Left renal pelvis (tissue), 4 donors: ENCODE measurements at regions not wholly inside any gene's neighbourhood (a gene's known extent, or its start where the extent isn't known, plus 50 kb on each side); places are given as distances from the start of the nearest gene placed in this dataset.
"Not testable (repeated sequence)": the region's sequence is repeated elsewhere in the genome, so short reads cannot be mapped to it uniquely, and the experiment has no call there.

Experiments
- DNase-seq, 4 donors: peaks; one replicate each; pipeline ENCODE4 v3.0.0-alpha.2; 2013; ENCODE audit warnings: low read depth in 4 of 4, low spot score in 3 of 4

- not testable (repeated sequence) for DNase-seq
Measured at GRCh38 chr14:106004937-106005795, 478.8 kb downstream of the TMEM121 start.

DNA sequence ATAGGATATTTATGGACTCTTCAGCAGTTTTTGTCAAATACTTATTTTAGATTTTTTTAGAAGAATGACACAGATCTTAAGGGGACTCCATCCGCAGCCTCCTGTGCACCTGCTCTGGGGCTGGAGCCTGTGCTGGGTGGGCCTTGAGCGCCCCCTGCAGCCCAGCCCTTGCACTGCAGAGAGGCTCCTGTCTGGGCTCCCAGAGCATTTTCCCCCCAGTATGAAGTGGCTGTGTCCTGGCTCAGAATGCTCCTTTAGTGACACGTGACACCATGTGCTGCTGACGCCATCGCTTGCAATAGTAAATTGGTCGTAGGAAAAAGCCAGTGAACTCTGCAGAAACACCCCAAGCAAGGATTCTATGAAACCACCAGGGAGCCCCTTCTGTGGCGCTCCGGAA lies 479.7 kb downstream of the TMEM121 start:
- not testable (repeated sequence) for DNase-seq

GRCh38 chr14:106006716-106007115 lies 480.3 kb downstream of the TMEM121 start:
- not testable (repeated sequence) for DNase-seq

DNA sequence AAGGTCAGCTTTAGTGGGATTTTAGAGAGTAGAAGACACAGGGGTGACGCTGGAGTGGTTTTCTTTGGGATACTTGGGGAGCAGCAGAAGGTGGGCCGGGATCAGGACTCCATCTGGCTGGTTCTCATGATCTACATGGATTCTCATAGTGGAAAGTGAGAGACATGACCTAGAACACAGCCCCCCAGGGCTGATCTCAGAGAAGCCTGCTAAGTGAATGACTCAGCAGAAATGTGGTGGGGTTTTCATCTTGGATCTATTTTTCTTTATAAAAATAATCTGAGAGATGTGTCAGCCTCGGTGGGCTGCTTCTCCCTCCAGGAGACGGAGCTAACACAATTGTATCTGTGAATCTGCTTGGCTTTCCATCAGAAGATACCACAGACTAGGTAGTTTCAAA lies 484.4 kb downstream of the TMEM121 start:
- no peak for DNase-seq

DNA sequence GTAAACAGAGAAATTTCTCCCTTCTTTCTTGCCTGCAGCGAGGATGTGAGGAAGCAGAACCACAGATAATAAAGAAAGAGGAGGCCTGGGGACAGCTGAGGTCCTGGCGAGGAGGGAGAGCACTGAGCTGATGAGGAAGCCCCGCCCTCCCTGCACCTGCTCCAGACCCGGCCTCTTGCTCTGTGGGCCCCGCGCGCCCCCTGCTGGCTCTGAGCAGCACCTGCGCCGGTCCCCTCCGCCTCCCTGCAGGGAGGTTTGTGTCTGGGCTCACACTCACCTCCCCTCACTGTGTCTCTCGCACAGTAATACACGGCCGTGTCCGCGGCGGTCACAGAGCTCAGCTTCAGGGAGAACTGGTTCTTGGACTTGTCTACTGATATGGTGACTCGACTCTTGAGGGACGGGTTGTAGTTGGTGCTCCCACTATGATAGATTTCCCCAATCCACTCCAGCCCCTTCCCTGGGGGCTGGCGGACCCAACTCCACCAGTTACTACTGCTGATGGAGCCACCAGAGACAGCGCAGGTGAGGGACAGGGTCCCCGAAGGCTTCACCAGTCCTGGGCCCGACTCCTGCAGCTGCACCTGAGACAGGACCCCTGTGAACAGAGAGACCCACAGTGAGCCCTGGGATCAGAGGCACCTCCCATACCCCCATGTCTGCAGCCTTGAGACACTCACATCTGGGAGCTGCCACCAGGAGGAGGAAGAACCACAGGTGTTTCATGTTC lies 485.4 kb downstream of the TMEM121 start:
- not testable (repeated sequence) for DNase-seq

DNA sequence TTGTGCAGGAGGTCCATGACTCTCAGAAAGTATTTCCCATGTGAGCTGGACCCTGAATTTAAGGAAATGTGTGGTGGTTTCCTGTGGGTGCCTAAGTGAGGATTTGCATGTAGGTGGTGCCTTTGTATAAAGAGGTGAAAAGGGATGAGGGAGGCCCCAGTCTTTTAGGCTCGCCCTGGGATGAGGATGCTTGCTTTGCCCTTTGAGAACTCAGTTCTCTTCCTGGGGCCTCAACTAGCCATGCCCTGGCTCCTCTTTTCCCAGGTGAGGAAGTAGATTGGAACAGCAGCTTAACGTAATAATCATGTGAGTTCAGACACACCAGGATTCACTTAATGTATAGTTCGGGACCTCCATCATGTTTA lies 486.0 kb downstream of the TMEM121 start:
- not testable (repeated sequence) for DNase-seq

GRCh38 chr14:106013879-106014376 lies 487.5 kb downstream of the TMEM121 start:
- DNase-seq: no peak

- DNase-seq: not testable (repeated sequence)
Measured at GRCh38 chr14:106017952-106018351, 491.6 kb downstream of the TMEM121 start.

DNA sequence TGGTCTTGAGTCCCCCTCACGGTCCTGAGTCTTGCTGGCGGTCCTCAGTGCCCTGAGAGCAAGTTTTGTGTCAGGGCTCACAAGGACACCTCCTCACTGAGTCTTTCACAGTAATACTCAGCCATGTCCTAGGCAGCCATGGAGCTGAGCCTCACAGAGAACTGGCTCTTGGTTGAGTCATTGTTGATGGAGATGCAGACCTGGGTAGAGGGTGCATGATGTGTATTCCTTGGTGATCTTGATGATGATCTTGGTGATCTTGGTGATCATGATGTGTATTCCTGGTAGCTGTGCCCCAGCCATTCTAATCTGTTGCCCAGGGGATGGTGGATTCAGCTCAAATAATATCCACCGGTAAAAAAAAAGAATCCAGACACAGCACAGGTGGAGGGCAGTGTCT lies 495.4 kb downstream of the TMEM121 start:
- no peak for DNase-seq

DNA sequence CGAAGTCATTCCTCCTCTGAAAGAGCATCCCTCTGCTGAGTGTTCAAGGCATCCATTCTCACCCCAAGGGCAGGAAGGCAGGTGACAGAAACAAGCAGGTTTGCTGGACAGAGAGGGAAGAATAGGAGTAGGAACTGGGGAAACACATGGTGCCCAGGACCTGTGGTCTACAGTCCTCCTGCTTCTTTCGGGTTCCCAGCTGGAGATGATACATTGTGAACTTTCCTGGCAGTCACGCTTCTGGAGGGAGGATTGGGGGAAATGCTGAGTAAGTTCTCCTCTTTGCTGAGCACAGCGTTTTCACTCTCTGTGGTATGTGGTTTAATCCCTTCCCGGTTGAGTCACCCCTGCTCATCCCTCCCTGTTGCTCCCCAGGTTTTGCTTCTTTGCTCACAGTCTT lies 496.3 kb downstream of the TMEM121 start:
- DNase-seq: not testable (repeated sequence)

DNA sequence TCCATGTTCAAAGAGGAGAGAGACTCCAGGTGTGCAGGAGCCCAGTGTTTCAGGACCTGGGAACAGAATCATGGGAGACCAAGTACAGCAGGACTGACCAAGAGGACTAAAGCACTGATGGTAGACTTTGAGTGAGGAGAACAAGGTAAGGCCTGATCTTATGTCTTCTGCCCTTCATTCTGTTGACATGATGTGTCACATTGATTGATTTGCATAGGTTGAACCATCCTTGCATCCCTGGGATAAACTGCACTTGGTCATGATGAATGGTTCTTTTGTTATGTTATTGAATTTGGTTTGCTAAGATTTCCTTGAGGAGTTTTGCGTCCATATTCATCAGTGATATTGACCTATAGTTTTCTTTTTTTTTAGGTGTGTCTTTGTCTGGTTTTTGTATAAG lies 497.0 kb downstream of the TMEM121 start:
- no peak for DNase-seq

GRCh38 chr14:106024983-106025604 lies 498.7 kb downstream of the TMEM121 start:
- no peak for DNase-seq

GRCh38 chr14:106026026-106026425 lies 499.6 kb downstream of the TMEM121 start:
- DNase-seq: no peak

GRCh38 chr14:106027759-106028158 lies 501.4 kb downstream of the TMEM121 start:
- not testable (repeated sequence) for DNase-seq

- DNase-seq: no peak
Measured at GRCh38 chr14:106029959-106030358, 503.6 kb downstream of the TMEM121 start.

DNA sequence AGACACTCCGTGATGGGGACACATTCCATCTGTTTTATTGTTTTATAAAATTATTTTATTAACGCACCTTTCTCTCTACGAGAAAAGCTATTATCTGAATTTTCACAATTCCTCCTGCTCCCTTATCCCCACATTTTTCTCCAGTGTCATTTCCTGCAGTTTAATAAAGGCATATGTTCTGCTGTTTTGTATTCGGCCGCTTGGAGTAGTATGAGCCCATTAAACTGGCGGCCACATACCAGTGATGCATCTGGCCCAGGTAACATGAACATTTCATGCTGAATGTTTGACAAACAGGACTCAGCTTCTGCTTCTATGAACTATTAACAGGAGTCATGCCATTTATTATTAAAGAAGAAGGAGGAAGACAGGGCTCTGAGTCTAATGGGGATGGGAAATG lies 511.0 kb downstream of the TMEM121 start:
- no peak for DNase-seq

DNA sequence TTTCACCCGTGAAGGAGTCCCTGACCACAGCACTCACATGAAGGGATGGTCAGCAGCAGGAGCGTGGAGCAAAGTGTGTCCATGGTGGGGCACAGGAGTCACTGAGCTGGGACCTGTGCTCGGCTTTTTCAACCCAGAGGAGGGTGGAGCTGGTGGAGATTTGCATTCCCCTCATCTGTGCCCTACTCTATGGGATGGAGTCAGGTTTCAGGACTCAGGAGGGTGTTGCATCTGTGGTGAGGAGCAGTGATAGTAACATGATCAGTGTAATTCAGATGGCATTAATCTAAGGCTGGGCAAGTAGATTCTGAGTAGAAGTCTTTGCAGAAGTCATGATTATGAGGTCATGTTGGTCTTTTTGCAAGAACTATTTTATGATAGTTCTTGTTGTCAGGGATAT lies 511.9 kb downstream of the TMEM121 start:
- no peak for DNase-seq

- DNase-seq: no peak
Measured at GRCh38 chr14:106039400-106039799, 513.0 kb downstream of the TMEM121 start.

- DNase-seq: no peak
Measured at GRCh38 chr14:106044515-106044914, 518.1 kb downstream of the TMEM121 start.

GRCh38 chr14:106044949-106045596 lies 518.7 kb downstream of the TMEM121 start:
- DNase-seq: no peak

DNA sequence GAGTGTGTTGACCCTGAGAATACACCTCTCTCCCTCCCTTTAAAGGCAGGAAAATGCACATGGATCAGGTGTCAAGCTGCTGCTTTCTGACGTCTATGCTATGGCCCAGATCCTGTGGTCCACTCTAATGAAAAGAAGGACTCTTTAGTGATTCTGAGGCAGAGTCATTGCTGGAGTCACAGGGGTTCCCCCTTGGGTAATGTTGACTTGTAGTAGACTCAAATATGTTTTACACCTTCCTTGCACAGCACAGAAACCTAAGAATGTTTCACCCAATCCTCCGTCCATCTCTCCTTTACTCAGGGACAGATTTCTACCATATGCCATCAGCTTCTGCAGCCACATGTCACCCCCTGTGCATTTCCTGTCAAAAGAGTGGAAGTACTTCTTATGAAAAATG lies 525.4 kb downstream of the TMEM121 start:
- DNase-seq: no peak
